HG03460 (cell line): ENCODE measurements at regions not wholly inside any gene's neighbourhood (a gene's known extent, or its start where the extent isn't known, plus 50 kb on each side); places are given as distances from the start of the nearest gene placed in this dataset.
"Not testable (repeated sequence)": the region's sequence is repeated elsewhere in the genome, so short reads cannot be mapped to it uniquely, and the experiment has no call there.

Experiments
- ATAC-seq: cut with Tn5 transposase; IDR thresholded peaks from one replicate; pipeline ENCODE4 v1.9.1; 2021; ENCODE audit not compliant: unreplicated experiment

GRCh38 chr6:71197267-71197666, 91.3 kb upstream of the OGFRL1 start:
- ATAC-seq, result no peak

- no peak for ATAC-seq
These were observed 90.8 kb upstream of the OGFRL1 start for GRCh38 chr6:71197780-71198179.

- no peak for ATAC-seq
These were observed 89.7 kb upstream of the OGFRL1 start for GRCh38 chr6:71198908-71199307.

- no peak for ATAC-seq
These were observed 88.9 kb upstream of the OGFRL1 start for GRCh38 chr6:71199736-71200135.

- ATAC-seq, result no peak
These were observed 85.4 kb upstream of the OGFRL1 start for GRCh38 chr6:71203206-71203605.

GRCh38 chr6:71204741-71205140, 83.9 kb upstream of the OGFRL1 start:
- no peak for ATAC-seq

GRCh38 chr6:71205336-71205956, 83.2 kb upstream of the OGFRL1 start:
- no peak for ATAC-seq

- no peak for ATAC-seq
These were observed 82.5 kb upstream of the OGFRL1 start for GRCh38 chr6:71206089-71206488.

- no peak for ATAC-seq
These were observed 79.4 kb upstream of the OGFRL1 start for GRCh38 chr6:71209206-71209605.

- no peak for ATAC-seq
These were observed 79.0 kb upstream of the OGFRL1 start for GRCh38 chr6:71209626-71210025.

GRCh38 chr6:71211799-71212198, 76.8 kb upstream of the OGFRL1 start:
- no peak for ATAC-seq

- no peak for ATAC-seq
These were observed 68.1 kb upstream of the OGFRL1 start for GRCh38 chr6:71220466-71220865.

GRCh38 chr6:71222671-71223070, 65.9 kb upstream of the OGFRL1 start:
- no peak for ATAC-seq

GRCh38 chr6:71224011-71224410, 64.6 kb upstream of the OGFRL1 start:
- no peak for ATAC-seq

GRCh38 chr6:71226151-71226550, 62.5 kb upstream of the OGFRL1 start:
- ATAC-seq, result no peak

- no peak for ATAC-seq
These were observed 60.1 kb upstream of the OGFRL1 start for GRCh38 chr6:71228461-71229041.

- ATAC-seq, result no peak
These were observed 59.1 kb upstream of the OGFRL1 start for GRCh38 chr6:71229477-71229876.

GRCh38 chr6:71232890-71233289, 55.7 kb upstream of the OGFRL1 start:
- not testable (repeated sequence) for ATAC-seq

- ATAC-seq, result no peak
These were observed 51.6 kb upstream of the OGFRL1 start for GRCh38 chr6:71236926-71237434.

- no peak for ATAC-seq
These were observed 50.3 kb upstream of the OGFRL1 start for GRCh38 chr6:71238351-71238750.
